ENCODE measurements at regions not wholly inside any gene's neighbourhood (a gene's known extent, or its start where the extent isn't known, plus 50 kb on each side); places are given as distances from the start of the nearest gene placed in this dataset.

DNA sequence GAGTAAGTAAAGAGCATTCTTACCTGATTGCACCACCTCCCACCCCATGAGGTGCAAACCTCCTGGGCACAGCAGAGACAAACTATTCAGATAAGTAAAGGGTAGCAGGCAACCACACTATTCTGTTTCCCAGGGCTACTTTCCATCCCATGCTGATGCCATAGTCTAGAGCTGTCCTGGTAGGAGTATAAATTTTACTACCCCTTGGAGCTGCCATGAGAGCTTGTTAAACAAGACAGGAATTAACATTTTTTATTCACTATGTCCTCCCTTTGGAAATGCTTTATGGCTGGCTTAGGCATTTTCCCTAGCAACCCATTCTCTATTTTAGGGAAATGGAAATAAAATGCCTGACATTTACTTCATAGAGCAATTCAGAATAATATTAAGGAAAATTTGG lies 324.6 kb upstream of the USP25 start:
- intact Hi-C loops (cut with DNase I), result no loop called here

DNA sequence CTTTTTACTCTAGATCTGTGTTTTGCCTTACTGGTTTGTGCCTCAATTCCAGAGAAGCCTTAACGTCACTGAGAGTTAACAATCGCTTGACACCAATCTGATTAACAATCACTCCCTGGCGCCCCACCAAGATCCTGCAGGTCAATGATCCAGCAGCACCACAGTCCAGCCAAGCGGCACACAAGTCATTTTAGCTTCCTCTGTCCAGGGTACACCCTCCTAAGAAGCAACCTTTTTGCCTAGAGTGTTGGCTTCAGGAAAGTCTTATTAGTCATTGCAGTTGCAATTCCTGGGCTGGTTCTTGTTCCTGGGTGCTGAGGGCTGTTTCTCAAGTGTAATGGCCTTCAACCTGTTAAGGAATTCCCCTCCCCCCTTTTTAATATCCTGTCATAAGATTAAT lies 323.0 kb upstream of the USP25 start:
- no peak for ATAC-seq
- Histone ChIP-seq H3K27ac (no peak overlapping the region), H3K4me3 (no peak overlapping the region), H3K4me1 (no peaks in the 10 kb centered on the region), H3K36me3 (no peaks in the 10 kb centered on the region), H3K27me3 (no peaks in the 10 kb centered on the region), H3K9me3 (no peaks in the 10 kb centered on the region)
- TF ChIP-seq, protein P1, sequence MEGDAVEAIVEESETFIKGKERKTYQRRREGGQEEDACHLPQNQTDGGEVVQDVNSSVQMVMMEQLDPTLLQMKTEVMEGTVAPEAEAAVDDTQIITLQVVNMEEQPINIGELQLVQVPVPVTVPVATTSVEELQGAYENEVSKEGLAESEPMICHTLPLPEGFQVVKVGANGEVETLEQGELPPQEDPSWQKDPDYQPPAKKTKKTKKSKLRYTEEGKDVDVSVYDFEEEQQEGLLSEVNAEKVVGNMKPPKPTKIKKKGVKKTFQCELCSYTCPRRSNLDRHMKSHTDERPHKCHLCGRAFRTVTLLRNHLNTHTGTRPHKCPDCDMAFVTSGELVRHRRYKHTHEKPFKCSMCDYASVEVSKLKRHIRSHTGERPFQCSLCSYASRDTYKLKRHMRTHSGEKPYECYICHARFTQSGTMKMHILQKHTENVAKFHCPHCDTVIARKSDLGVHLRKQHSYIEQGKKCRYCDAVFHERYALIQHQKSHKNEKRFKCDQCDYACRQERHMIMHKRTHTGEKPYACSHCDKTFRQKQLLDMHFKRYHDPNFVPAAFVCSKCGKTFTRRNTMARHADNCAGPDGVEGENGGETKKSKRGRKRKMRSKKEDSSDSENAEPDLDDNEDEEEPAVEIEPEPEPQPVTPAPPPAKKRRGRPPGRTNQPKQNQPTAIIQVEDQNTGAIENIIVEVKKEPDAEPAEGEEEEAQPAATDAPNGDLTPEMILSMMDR (IDR thresholded peaks at IDR 0.05), result no peak
- no peak for DNase-seq
- intact Hi-C loops (cut with DNase I), result no loop called here

More for the DNA sequence above, 324.6 kb upstream of the USP25 start:
- ATAC-seq (no peak), DNase-seq (no peak)
- Histone ChIP-seq H3K4me1 (no peaks in the 10 kb centered on the region), H3K4me3 (no peak overlapping the region), H3K36me3 (no peaks in the 10 kb centered on the region), H3K9me3 (no peaks in the 10 kb centered on the region), H3K27me3 (no peaks in the 10 kb centered on the region), H3K27ac (no peak overlapping the region)
- TF ChIP-seq, protein P1 (IDR thresholded peaks at IDR 0.05), result no peak

DNA sequence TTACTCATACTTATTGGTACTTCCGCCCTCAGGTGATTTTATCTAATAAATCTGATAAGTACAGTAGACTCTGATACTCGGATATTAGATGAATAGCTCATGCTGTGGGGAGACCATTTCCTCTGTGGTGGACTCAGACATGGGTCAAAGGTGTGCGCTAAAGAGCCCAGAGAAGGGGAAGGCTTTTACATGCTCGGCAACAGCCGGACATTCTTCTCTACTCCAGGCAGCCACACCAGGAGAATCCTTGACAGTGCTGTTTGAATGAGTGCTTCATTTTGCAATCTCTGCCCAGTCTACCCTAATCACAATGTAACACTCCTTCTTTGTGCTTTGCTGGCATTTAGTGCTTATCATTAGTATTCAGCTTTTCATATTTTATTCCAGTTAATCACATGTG lies 322.2 kb upstream of the USP25 start:
- TF ChIP-seq, protein P1 (IDR thresholded peaks at IDR 0.05), result no peak
- no peak for ATAC-seq
- intact Hi-C loops (cut with DNase I), result no loop called here

DNA sequence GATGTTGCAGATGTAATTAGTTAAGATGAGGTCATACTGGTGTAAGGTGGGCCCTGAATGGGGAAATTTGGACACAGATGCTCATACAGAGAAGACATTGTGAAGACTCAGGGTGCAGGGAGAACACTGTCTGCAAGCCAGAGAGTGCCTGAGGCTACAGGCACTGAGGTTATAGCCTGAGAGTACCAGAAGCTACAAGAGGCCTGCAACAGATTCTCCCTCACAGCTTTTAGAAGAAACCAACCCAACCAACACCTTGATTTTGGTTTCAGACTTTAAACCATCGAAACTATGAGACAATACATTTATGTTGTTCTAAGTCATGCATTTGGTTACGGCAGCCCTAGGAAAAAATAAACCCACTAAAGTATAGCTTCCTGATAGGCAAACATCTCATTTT lies 321.7 kb upstream of the USP25 start:
- intact Hi-C loops (cut with DNase I), result no loop called here
- H3K27me3 ChIP-seq, result no peaks in the 10 kb centered on the region
- H3K36me3 ChIP-seq, result no peaks in the 10 kb centered on the region
- DNase-seq, result no peak
- H3K4me3 ChIP-seq, result no peak overlapping the region
- H3K4me1 ChIP-seq, result no peaks in the 10 kb centered on the region
- H3K27ac ChIP-seq, result no peak overlapping the region
- ATAC-seq, result no peak
- H3K9me3 ChIP-seq, result no peaks in the 10 kb centered on the region
- TF ChIP-seq, protein P1 (IDR thresholded peaks at IDR 0.05), result no peak

More for the DNA sequence above, 322.2 kb upstream of the USP25 start:
- no peak for DNase-seq
- Histone ChIP-seq H3K4me1 (no peaks in the 10 kb centered on the region), H3K9me3 (no peaks in the 10 kb centered on the region), H3K4me3 (no peak overlapping the region), H3K27me3 (no peaks in the 10 kb centered on the region), H3K36me3 (no peaks in the 10 kb centered on the region), H3K27ac (no peak overlapping the region)

DNA sequence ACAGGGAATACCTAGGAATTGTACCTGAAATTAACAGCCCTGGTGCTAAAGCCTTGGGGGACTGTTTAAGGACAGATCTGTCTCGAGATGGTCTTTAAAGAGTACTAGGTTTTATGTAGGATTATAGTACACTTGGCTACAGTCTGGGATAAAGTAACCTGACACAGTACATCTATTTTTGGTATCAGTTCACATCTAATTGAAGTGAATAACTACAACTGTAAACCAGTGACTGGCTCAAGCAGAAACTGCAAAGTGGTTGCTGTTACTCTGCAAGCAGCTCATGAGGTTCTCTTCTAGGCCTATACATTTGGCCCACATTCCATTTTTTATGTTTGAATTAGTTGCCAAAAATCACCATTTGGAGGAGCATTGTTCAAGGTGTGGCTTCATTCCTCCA lies 320.8 kb upstream of the USP25 start:
- H3K9me3 ChIP-seq, result no peaks in the 10 kb centered on the region
- H3K36me3 ChIP-seq, result no peaks in the 10 kb centered on the region

More for the DNA sequence above, 320.8 kb upstream of the USP25 start:
- DNase-seq (no peak), ATAC-seq (no peak)
- H3K27me3 ChIP-seq, result no peaks in the 10 kb centered on the region
- no peak overlapping the region for H3K4me3 ChIP-seq
- TF ChIP-seq, protein P1 (IDR thresholded peaks at IDR 0.05), result no peak
- intact Hi-C loops (cut with DNase I), result no loop called here
- H3K4me1 ChIP-seq, result no peaks in the 10 kb centered on the region
- no peak overlapping the region for H3K27ac ChIP-seq
